ENCODE measurements at regions not wholly inside any gene's neighbourhood (a gene's known extent, or its start where the extent isn't known, plus 50 kb on each side); places are given as distances from the start of the nearest gene placed in this dataset.

GRCh38 chr1:94592571-94592920, 51.0 kb upstream of the F3 start:
- no peak for DNase-seq (ENCODE audit: low read depth)

GRCh38 chr1:94591823-94592570, 50.4 kb upstream of the F3 start:
- no peak for DNase-seq (ENCODE audit: low read depth)

Measured in amniotic epithelial cell (primary cell).